CD4-positive, alpha-beta T cell (primary cell): ENCODE measurements at regions not wholly inside any gene's neighbourhood (a gene's known extent, or its start where the extent isn't known, plus 50 kb on each side); places are given as distances from the start of the nearest gene placed in this dataset.

Experiments used
- ATAC-seq: fragments of 200-7000 bp; cut with Tn5 transposase; one replicate; pipeline ENCODE4 v1.10.0; 2022; ENCODE audit warnings: mild to moderate bottlenecking; ENCODE audit not compliant: poor library complexity
- CTCF ChIA-PET: fragments of 350-600 bp; sonication (Branson Sonifier 250); formaldehyde crosslinking; loops from one replicate; lab custom pipeline; 2021; ENCODE audit warnings: antibody characterized with exemption, inconsistent platforms; lab: Charles Lee
- POLR2A ChIA-PET: fragments of 350-600 bp; sonication (Branson Sonifier 250); formaldehyde crosslinking; loops from one replicate; lab custom pipeline; 2021; ENCODE audit warnings: antibody characterized with exemption, inconsistent platforms; lab: Charles Lee
- DNase-seq, 14 experiments: peaks; one replicate each; pipeline ENCODE4 v3.0.0-alpha.2; 2013 to 2020; ENCODE audit warnings: mixed read lengths in 2 of 14
- H3K27ac ChIP-seq, 2 donors: one replicate each; pipeline versions ENCODE4 v1.5.1 to v1.7.0; 2013; ENCODE audit warnings: low read length in 2 of 2, low read depth in 1 of 2, mild to moderate bottlenecking in 1 of 2
- H3K27me3 ChIP-seq, 2 experiments: 1 replicate in 1 of 2; 2 replicates in 1 of 2; pipeline versions ENCODE4 v1.6.1 to v1.7.0; 2013; ENCODE audit warnings: low read length in 2 of 2, control low read depth in 1 of 2, mild to moderate bottlenecking in 1 of 2, moderate library complexity in 1 of 2; ENCODE audit not compliant: insufficient read depth in 2 of 2, control insufficient read depth in 1 of 2
- H3K36me3 ChIP-seq: one replicate; pipeline ENCODE4 v1.6.1; 2013; ENCODE audit warnings: low read length, control low read depth; ENCODE audit not compliant: insufficient read depth
- H3K4me1 ChIP-seq: one replicate; pipeline ENCODE4 v1.6.1; 2013; ENCODE audit warnings: low read length, control low read depth; ENCODE audit not compliant: insufficient read depth
- H3K4me3 ChIP-seq: one replicate; pipeline ENCODE4 v1.5.1; 2013; ENCODE audit warnings: mild to moderate bottlenecking, low read length, moderate library complexity
- H3K9me3 ChIP-seq, 2 experiments: 1 replicate in 1 of 2; 2 replicates in 1 of 2; pipeline versions ENCODE4 v1.6.1 to v1.7.0; 2013; ENCODE audit warnings: low read length in 2 of 2, mild to moderate bottlenecking in 2 of 2, control low read depth in 1 of 2, moderate library complexity in 1 of 2; ENCODE audit not compliant: control insufficient read depth in 1 of 2, insufficient read depth in 1 of 2
- H3K27ac Mint-ChIP-seq: one replicate; pipeline ENCODE4 v1.8.0; 2020; ENCODE audit warnings: mixed read lengths
- H3K27me3 Mint-ChIP-seq: one replicate; pipeline ENCODE4 v1.8.0; 2021; ENCODE audit warnings: mixed read lengths
- H3K36me3 Mint-ChIP-seq: one replicate; pipeline ENCODE4 v1.8.0; 2021; ENCODE audit warnings: low read depth, mixed read lengths
- H3K4me1 Mint-ChIP-seq: one replicate; pipeline ENCODE4 v1.8.0; 2021; ENCODE audit warnings: low read depth, mixed read lengths
- H3K4me3 Mint-ChIP-seq: one replicate; pipeline ENCODE4 v1.8.0; 2020; ENCODE audit warnings: mild to moderate bottlenecking, mixed read lengths
- H3K9me3 Mint-ChIP-seq: one replicate; pipeline ENCODE4 v1.8.0; 2020; ENCODE audit warnings: mixed read lengths
- CTCF ChIP-seq: fragments of 200-600 bp; IDR thresholded peaks from one replicate; pipeline ENCODE4 v1.8.0; 2022; ENCODE audit warnings: antibody characterized with exemption, mild to moderate bottlenecking
- intact Hi-C, 2 experiments: fragments of 100-400 bp; cut with DNase I in 1 of 2; cut with micrococcal nuclease in 1 of 2; formaldehyde crosslinking; loops; one replicate each; pipeline versions ENCODE4 v1.15.1 to v1.9.0; 2023 to 2025; cut with DNase I, micrococcal nuclease

GRCh38 chr1:22267413-22268175 lies 124.7 kb upstream of the WNT4 start:
- H3K4me1 Mint-ChIP-seq = no peaks in the 10 kb centered on the region
- ChIA-PET POLR2A (no interaction called here), CTCF (no interaction called here)
- Histone ChIP-seq H3K36me3 (no peaks in the 10 kb centered on the region), H3K27me3 (no peaks in the 10 kb centered on the region), H3K27ac (no peak overlapping the region), H3K9me3 (no peaks in the 10 kb centered on the region), H3K4me3 (no peak overlapping the region), H3K4me1 (no peaks in the 10 kb centered on the region)
- DNase-seq (no peak), ATAC-seq (no peak)
- H3K4me3 Mint-ChIP-seq = no peak overlapping the region
- no peak for TF ChIP-seq CTCF
- peaks cover 9% of the 10 kb centered on the region for H3K27me3 Mint-ChIP-seq
- intact Hi-C loops = no loop called here
- no peak overlapping the region for H3K27ac Mint-ChIP-seq
- no peaks in the 10 kb centered on the region for H3K9me3 Mint-ChIP-seq
- no peaks in the 10 kb centered on the region for H3K36me3 Mint-ChIP-seq

GRCh38 chr1:22268327-22268726 lies 125.4 kb upstream of the WNT4 start:
- H3K4me1 Mint-ChIP-seq = no peaks in the 10 kb centered on the region
- no peak overlapping the region for H3K27ac Mint-ChIP-seq
- no peak for ATAC-seq
- ChIA-PET CTCF (no interaction called here), POLR2A (no interaction called here)
- Histone ChIP-seq H3K4me1 (no peaks in the 10 kb centered on the region), H3K27ac (no peak overlapping the region), H3K27me3 (no peaks in the 10 kb centered on the region), H3K9me3 (no peaks in the 10 kb centered on the region), H3K4me3 (no peak overlapping the region), H3K36me3 (no peaks in the 10 kb centered on the region)
- no peaks in the 10 kb centered on the region for H3K9me3 Mint-ChIP-seq
- peaks cover 9% of the 10 kb centered on the region for H3K27me3 Mint-ChIP-seq
- no peak for TF ChIP-seq CTCF
- intact Hi-C loops = no loop called here
- H3K36me3 Mint-ChIP-seq = no peaks in the 10 kb centered on the region
- DNase-seq = no peak
- no peak overlapping the region for H3K4me3 Mint-ChIP-seq

- Mint-ChIP-seq H3K4me1 (no peaks in the 10 kb centered on the region), H3K36me3 (no peaks in the 10 kb centered on the region), H3K9me3 (no peaks in the 10 kb centered on the region), H3K4me3 (no peak overlapping the region), H3K27ac (no peak overlapping the region), H3K27me3 (peaks cover 8% of the 10 kb centered on the region)
- no peak for TF ChIP-seq CTCF
- intact Hi-C loops = loop anchor here in 1 of 2 experiments (10.0 kb wide), 1 partner anchor 137 kb away; no protein-coding TSS in a partner anchor
- Histone ChIP-seq H3K4me3 (no peak overlapping the region), H3K4me1 (no peaks in the 10 kb centered on the region), H3K27me3 (no peaks in the 10 kb centered on the region), H3K27ac (no peak overlapping the region), H3K36me3 (no peaks in the 10 kb centered on the region), H3K9me3 (no peaks in the 10 kb centered on the region)
- ATAC-seq (no peak), DNase-seq (no peak)
- POLR2A ChIA-PET = no interaction called here
- CTCF ChIA-PET = no interaction called here
Measured at GRCh38 chr1:22271847-22272801, 129.2 kb upstream of the WNT4 start.
